BJ (cell line): ENCODE measurements at regions not wholly inside any gene's neighbourhood (a gene's known extent, or its start where the extent isn't known, plus 50 kb on each side); places are given as distances from the start of the nearest gene placed in this dataset.

Experiments
- CTCF ChIA-PET: fragments of 350-600 bp; formaldehyde crosslinking; extraction: SDS; loops from one replicate; lab custom pipeline; 2021; ENCODE audit warnings: antibody characterized with exemption, inconsistent platforms; lab: Yijun Ruan, JAX
- POLR2A ChIA-PET: fragments of 300-600 bp; sonication (Branson Sonifier 250); formaldehyde crosslinking; extraction: SDS; loops from one replicate; lab custom pipeline; 2021; ENCODE audit warnings: antibody characterized with exemption; lab: Charles Lee
- DNase-seq: peaks from one replicate; pipeline ENCODE4 v3.0.0-alpha.2; 2011; ENCODE audit warnings: low read depth
- H3K27me3 ChIP-seq: 2 replicates; pipeline ENCODE4 v1.6.0; 2011; ENCODE audit warnings: low read length; ENCODE audit not compliant: control insufficient read depth, insufficient read depth
- H3K36me3 ChIP-seq: 2 replicates; pipeline ENCODE4 v1.5.1; 2011; ENCODE audit warnings: low read length; ENCODE audit not compliant: control insufficient read depth, insufficient read depth
- H3K4me3 ChIP-seq: 2 replicates; pipeline ENCODE4 v1.5.1; 2011; ENCODE audit warnings: low read depth, mild to moderate bottlenecking, control low read depth, low read length
- TF ChIP-seq, protein P1 (sequence below): IDR thresholded peaks from 2 replicates; pipeline ENCODE4 v1.5.1; 2011; ENCODE audit warnings: low read depth, mild to moderate bottlenecking, control low read depth, inconsistent platforms, low read length, moderate library complexity; ENCODE audit not compliant: insufficient read depth

DNA sequence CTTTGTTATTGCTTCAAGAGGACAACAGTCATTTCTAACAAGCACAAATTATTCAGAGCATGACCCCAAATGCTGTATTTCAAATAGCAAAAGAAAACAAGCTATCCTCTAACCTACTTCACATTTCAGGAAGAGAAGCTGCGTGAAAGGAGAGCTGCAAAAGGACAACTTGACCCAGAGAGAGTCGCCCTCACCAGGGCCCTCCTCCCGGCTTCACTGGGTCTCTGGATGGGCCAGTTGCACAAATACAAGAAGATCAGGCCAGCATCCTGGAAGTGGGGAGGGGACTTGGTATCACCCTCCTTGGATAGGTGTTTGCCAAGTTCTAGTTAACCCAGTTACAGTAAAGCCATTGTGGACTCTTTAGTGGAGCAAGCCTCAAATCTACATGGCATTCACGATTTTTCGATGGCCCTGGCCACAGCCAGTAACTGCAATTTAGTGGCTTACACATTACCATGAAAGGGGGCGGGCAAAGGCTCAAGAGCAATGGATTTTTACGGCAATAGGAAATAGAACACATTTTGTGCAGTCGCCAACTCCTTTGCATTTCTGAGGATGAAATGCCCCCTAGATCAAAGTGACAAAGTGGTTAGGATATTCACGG is 166.9 kb upstream of the DIO2 start:
- ChIA-PET CTCF (interaction anchor here (1.1 kb wide), 1 partner anchor 10 kb away, joined by 4 read pairs; no protein-coding TSS in a partner anchor), POLR2A (no interaction called here)
- Histone ChIP-seq H3K36me3 (no peaks in the 10 kb centered on the region), H3K4me3 (no peak overlapping the region), H3K27me3 (no peaks in the 10 kb centered on the region; the same call in 1 of the 2 replicates)
- DNase-seq = no peak
- TF ChIP-seq, protein P1, sequence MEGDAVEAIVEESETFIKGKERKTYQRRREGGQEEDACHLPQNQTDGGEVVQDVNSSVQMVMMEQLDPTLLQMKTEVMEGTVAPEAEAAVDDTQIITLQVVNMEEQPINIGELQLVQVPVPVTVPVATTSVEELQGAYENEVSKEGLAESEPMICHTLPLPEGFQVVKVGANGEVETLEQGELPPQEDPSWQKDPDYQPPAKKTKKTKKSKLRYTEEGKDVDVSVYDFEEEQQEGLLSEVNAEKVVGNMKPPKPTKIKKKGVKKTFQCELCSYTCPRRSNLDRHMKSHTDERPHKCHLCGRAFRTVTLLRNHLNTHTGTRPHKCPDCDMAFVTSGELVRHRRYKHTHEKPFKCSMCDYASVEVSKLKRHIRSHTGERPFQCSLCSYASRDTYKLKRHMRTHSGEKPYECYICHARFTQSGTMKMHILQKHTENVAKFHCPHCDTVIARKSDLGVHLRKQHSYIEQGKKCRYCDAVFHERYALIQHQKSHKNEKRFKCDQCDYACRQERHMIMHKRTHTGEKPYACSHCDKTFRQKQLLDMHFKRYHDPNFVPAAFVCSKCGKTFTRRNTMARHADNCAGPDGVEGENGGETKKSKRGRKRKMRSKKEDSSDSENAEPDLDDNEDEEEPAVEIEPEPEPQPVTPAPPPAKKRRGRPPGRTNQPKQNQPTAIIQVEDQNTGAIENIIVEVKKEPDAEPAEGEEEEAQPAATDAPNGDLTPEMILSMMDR = no peak

DNA sequence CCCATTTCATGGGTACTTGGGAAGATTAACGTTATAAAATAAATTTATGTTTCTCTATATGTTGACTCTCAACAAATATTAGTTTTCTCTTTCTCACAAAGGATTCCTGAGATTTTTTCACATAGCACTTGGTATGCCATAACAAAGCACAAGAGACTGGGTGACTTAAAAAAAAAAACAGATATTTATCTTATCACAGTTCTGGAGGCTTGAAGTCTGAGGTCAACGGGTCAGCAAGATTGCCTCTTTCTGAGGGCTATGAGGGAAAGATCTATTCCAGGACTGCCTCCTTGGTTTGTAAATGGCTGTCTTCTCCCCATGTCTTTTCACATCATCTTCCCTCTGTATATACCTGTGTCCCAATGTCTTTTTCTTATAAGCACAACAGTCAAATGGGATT is 153.5 kb upstream of the DIO2 start:
- ChIA-PET CTCF (interaction anchor here (1.0 to 2.8 kb wide), 2 partner anchors 8 kb away, joined by 3 to 13 read pairs; no protein-coding TSS in a partner anchor), POLR2A (no interaction called here)
- DNase-seq = no peak
- no peaks in the 10 kb centered on the region for H3K27me3 ChIP-seq
- no peaks in the 10 kb centered on the region for H3K36me3 ChIP-seq
- TF ChIP-seq, protein P1 = no peak
- H3K4me3 ChIP-seq = no peak overlapping the region

DNA sequence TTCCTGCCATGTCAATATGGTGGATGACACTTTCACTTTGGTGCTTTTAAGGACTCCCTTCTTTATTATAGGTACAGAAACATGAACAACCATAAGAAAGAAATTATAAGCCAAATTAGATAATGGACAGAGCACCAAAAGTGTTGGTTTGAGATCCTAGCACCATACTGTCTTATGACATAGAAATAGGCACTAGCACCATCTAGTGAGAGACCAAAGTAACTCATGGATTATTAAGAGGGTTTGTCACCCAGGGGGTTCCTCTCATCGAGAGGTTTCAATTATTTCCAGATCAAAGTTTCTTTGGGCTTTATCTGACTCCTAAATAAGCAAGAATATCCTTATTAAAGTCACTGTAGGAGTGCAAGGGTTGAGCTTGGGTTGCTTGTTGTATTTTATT is 153.0 kb upstream of the DIO2 start:
- Histone ChIP-seq H3K27me3 (no peaks in the 10 kb centered on the region), H3K36me3 (no peaks in the 10 kb centered on the region), H3K4me3 (no peak overlapping the region)
- TF ChIP-seq, protein P1 = no peak
- CTCF ChIA-PET = interaction anchor here (1.0 to 2.8 kb wide), 2 partner anchors 8 to 9 kb away, joined by 3 to 13 read pairs; no protein-coding TSS in a partner anchor
- POLR2A ChIA-PET = no interaction called here
- DNase-seq = no peak

DNA sequence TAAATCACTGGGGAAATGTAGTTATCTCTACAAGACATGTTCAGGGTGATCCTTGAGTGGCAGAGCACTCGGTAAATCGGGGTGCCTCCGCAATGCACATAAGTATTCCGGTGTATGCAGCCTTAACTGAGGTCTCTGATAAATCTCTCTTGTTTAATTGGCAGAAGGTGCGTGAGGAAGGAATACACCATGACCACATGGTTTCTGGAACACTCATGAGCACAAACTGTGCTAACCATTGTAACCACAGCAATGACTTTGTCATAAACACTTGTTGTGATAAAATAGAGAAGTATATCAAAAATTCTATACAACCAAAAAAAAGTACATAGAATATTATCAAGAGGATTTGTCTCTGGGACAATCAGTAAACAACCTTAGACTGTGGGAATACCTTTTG is 146.8 kb upstream of the DIO2 start:
- CTCF ChIA-PET = interaction anchor here (1.0 kb wide), 1 partner anchor 12 kb away, joined by 3 read pairs; no protein-coding TSS in a partner anchor
- TF ChIP-seq, protein P1 = no peak
- Histone ChIP-seq H3K4me3 (no peak overlapping the region), H3K36me3 (no peaks in the 10 kb centered on the region), H3K27me3 (no peaks in the 10 kb centered on the region)
- POLR2A ChIA-PET = no interaction called here
- DNase-seq = no peak

DNA sequence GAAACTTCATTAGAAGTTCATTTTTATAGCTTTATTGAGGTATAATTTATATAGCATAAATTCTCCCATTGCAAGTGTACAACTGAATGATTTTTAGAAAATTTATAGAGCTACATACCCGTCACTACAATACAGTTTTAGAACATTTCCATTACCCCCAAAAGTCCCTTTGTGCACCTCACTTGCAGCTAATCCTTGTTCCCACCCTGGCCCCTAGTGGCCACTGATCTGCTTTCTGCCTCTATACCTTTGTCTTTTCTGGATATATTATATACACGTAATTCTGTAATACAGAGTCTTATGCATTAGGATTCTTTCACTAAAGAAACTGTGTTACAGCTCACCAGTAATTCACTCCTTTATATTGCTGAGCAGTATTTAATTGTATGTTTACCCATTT is 145.1 kb upstream of the DIO2 start:
- CTCF ChIA-PET = interaction anchor here (0.7 to 2.8 kb wide), 8 partner anchors 9 to 189 kb away, joined by 3 to 13 read pairs (median 4); no protein-coding TSS in a partner anchor

More for the DNA sequence above, 145.1 kb upstream of the DIO2 start:
- POLR2A ChIA-PET = interaction anchor here (0.6 kb wide), 1 partner anchor 37 kb away, joined by 3 read pairs; no protein-coding TSS in a partner anchor
- Histone ChIP-seq H3K27me3 (no peaks in the 10 kb centered on the region), H3K36me3 (no peaks in the 10 kb centered on the region), H3K4me3 (no peak overlapping the region)
- DNase-seq = no peak
- TF ChIP-seq, protein P1 = peak; percentile 60
